Mucosa of rectum (tissue), 2 donors: ENCODE measurements at regions not wholly inside any gene's neighbourhood (a gene's known extent, or its start where the extent isn't known, plus 50 kb on each side); places are given as distances from the start of the nearest gene placed in this dataset.
"Not testable (repeated sequence)": the region's sequence is repeated elsewhere in the genome, so short reads cannot be mapped to it uniquely, and the experiment has no call there.

Experiments used
- H3K27ac ChIP-seq, 2 donors: one replicate each; pipeline ENCODE4 v1.7.0; 2013; ENCODE audit warnings: inconsistent platforms in 2 of 2, low read depth in 2 of 2, low read length in 2 of 2
- H3K27me3 ChIP-seq, 2 donors: one replicate each; pipeline ENCODE4 v1.7.0; 2013; ENCODE audit warnings: low read length in 2 of 2; ENCODE audit not compliant: control insufficient read depth in 2 of 2, insufficient read depth in 2 of 2
- H3K36me3 ChIP-seq, 2 donors: one replicate each; pipeline ENCODE4 v1.7.0; 2013; ENCODE audit warnings: low read length in 2 of 2; ENCODE audit not compliant: control insufficient read depth in 2 of 2, insufficient read depth in 2 of 2
- H3K4me1 ChIP-seq, 2 donors: one replicate each; pipeline ENCODE4 v1.7.0; 2013; ENCODE audit warnings: low read length in 2 of 2, mild to moderate bottlenecking in 1 of 2; ENCODE audit not compliant: control insufficient read depth in 2 of 2, insufficient read depth in 2 of 2
- H3K4me3 ChIP-seq, 2 donors: one replicate each; pipeline ENCODE4 v1.7.0; 2013; ENCODE audit warnings: low read length in 2 of 2
- H3K9ac ChIP-seq, 2 donors: one replicate each; pipeline ENCODE4 v1.7.0; 2013; ENCODE audit warnings: low read length in 2 of 2, low read depth in 1 of 2, mild to moderate bottlenecking in 1 of 2
- H3K9me3 ChIP-seq, 2 donors: one replicate each; pipeline ENCODE4 v1.7.0; 2013; ENCODE audit warnings: low read length in 2 of 2; ENCODE audit not compliant: control insufficient read depth in 2 of 2
- donor health status: healthy.
- donor health status: Normal muscosa, but diverticular disease.

- Histone ChIP-seq H3K4me1 (no peaks in the 10 kb centered on the region), H3K9ac (no peak overlapping the region), H3K4me3 (no peak overlapping the region), H3K9me3 (no peaks in the 10 kb centered on the region), H3K27me3 (no peaks in the 10 kb centered on the region), H3K27ac (no peak overlapping the region), H3K36me3 (no peaks in the 10 kb centered on the region)
Observed at GRCh38 chr3:35292568-35292967, 346.8 kb upstream of the ARPP21 start.

GRCh38 chr3:35295906-35296305 lies 343.4 kb upstream of the ARPP21 start:
- Histone ChIP-seq H3K27ac (no peak overlapping the region), H3K4me3 (no peak overlapping the region), H3K9ac (no peak overlapping the region), H3K27me3 (no peaks in the 10 kb centered on the region), H3K36me3 (no peaks in the 10 kb centered on the region), H3K4me1 (no peaks in the 10 kb centered on the region), H3K9me3 (no peaks in the 10 kb centered on the region)

GRCh38 chr3:35296533-35296932 lies 342.8 kb upstream of the ARPP21 start:
- H3K4me3 ChIP-seq: no peak overlapping the region
- no peak overlapping the region for H3K9ac ChIP-seq
- H3K27me3 ChIP-seq: no peaks in the 10 kb centered on the region
- no peaks in the 10 kb centered on the region for H3K36me3 ChIP-seq
- no peaks in the 10 kb centered on the region for H3K9me3 ChIP-seq
- H3K27ac ChIP-seq: no peak overlapping the region
- H3K4me1 ChIP-seq: no peaks in the 10 kb centered on the region

GRCh38 chr3:35296944-35297343 lies 342.4 kb upstream of the ARPP21 start:
- H3K36me3 ChIP-seq, H3K4me1 ChIP-seq, H3K27ac ChIP-seq, H3K9ac ChIP-seq, H3K9me3 ChIP-seq, H3K4me3 ChIP-seq, H3K27me3 ChIP-seq: not testable (repeated sequence)

GRCh38 chr3:35305406-35305805 lies 333.9 kb upstream of the ARPP21 start:
- Histone ChIP-seq H3K27me3 (no peaks in the 10 kb centered on the region), H3K4me3 (no peak overlapping the region), H3K27ac (no peak overlapping the region), H3K9me3 (no peaks in the 10 kb centered on the region), H3K9ac (no peak overlapping the region), H3K4me1 (no peaks in the 10 kb centered on the region), H3K36me3 (no peaks in the 10 kb centered on the region)

GRCh38 chr3:35307296-35307695 lies 332.0 kb upstream of the ARPP21 start:
- no peaks in the 10 kb centered on the region for H3K36me3 ChIP-seq
- no peak overlapping the region for H3K4me3 ChIP-seq
- no peaks in the 10 kb centered on the region for H3K4me1 ChIP-seq

GRCh38 chr3:35316841-35317240 lies 322.5 kb upstream of the ARPP21 start:
- H3K9me3 ChIP-seq, H3K4me1 ChIP-seq, H3K36me3 ChIP-seq, H3K9ac ChIP-seq, H3K27ac ChIP-seq, H3K27me3 ChIP-seq, H3K4me3 ChIP-seq: not testable (repeated sequence)

More at GRCh38 chr3:35307296-35307695, 332.0 kb upstream of the ARPP21 start:
- Histone ChIP-seq H3K27ac (no peak overlapping the region), H3K9ac (no peak overlapping the region), H3K9me3 (no peaks in the 10 kb centered on the region), H3K27me3 (no peaks in the 10 kb centered on the region)

GRCh38 chr3:35320646-35321407 lies 318.5 kb upstream of the ARPP21 start:
- Histone ChIP-seq H3K27ac (no peak overlapping the region), H3K36me3 (no peaks in the 10 kb centered on the region), H3K9ac (no peak overlapping the region), H3K4me3 (no peak overlapping the region), H3K4me1 (no peaks in the 10 kb centered on the region), H3K9me3 (no peaks in the 10 kb centered on the region), H3K27me3 (no peaks in the 10 kb centered on the region)

- Histone ChIP-seq H3K9ac (no peak overlapping the region), H3K9me3 (no peaks in the 10 kb centered on the region), H3K4me1 (no peaks in the 10 kb centered on the region), H3K36me3 (no peaks in the 10 kb centered on the region), H3K4me3 (no peak overlapping the region), H3K27ac (no peak overlapping the region), H3K27me3 (no peaks in the 10 kb centered on the region)
Observed at GRCh38 chr3:35322070-35322469, 317.3 kb upstream of the ARPP21 start.

GRCh38 chr3:35335703-35336102 lies 303.6 kb upstream of the ARPP21 start:
- Histone ChIP-seq H3K27ac (no peak overlapping the region), H3K9ac (no peak overlapping the region), H3K4me3 (no peak overlapping the region), H3K27me3 (no peaks in the 10 kb centered on the region), H3K4me1 (no peaks in the 10 kb centered on the region), H3K36me3 (no peaks in the 10 kb centered on the region), H3K9me3 (no peaks in the 10 kb centered on the region)
